ENCODE measurements at regions not wholly inside any gene's neighbourhood (a gene's known extent, or its start where the extent isn't known, plus 50 kb on each side); places are given as distances from the start of the nearest gene placed in this dataset.

DNA sequence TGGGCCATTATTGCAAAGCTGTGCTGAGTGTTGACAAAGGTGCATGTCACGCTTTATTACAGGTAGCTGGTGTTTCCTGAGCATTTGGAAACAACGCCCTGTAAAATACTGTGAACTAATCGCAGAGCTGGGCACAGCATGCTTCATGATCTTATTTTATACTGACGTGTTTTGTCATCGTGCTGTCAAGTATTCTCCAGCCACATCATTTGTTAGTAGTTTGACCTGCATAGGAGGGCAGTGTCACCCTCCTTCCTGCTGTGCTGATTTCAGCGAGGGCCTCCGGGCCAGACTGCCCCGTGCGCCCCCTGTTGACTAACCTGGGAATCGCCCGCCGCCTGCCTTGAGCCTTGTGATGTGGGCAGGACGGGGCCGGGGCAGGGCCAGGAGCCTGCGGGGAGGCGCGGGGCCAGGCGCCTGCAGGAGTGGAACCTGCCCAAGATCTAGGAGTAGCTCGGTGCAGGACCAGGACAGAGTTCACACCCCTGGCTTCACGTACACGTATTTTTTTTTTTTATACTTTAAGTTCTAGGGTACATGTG lies 820.7 kb downstream of the KCNJ18 start:
- Histone ChIP-seq H4K20me1 (ENCODE audit: insufficient read depth, low read length) (no peaks in the 10 kb centered on the region), H3K9me3 (ENCODE audit: insufficient read depth, low read length, severe bottlenecking) (no peaks in the 10 kb centered on the region), H3K4me2 (ENCODE audit: insufficient read depth, low read length) (no peak overlapping the region), H3K27me3 (ENCODE audit: insufficient read depth, low read length, poor library complexity) (no peaks in the 10 kb centered on the region), H3K4me3 (ENCODE audit: low read depth in 1 of 2, low read length in 2 of 2) (no peak overlapping the region), H3K4me1 (ENCODE audit: insufficient read depth, low read length) (no peaks in the 10 kb centered on the region), H3K9ac (ENCODE audit: low read depth, low read length) (no peak overlapping the region), H3K36me3 (ENCODE audit: insufficient read depth, low read length) (no peaks in the 10 kb centered on the region), H2AFZ (ENCODE audit: low read depth, low read length) (no peak overlapping the region), H3K79me2 (ENCODE audit: insufficient read depth, low read length) (no peaks in the 10 kb centered on the region), H3K27ac (ENCODE audit: low read length) (no peak overlapping the region)
- DNase-seq (no peak), ATAC-seq (ENCODE audit: insufficient read depth, low read depth) (no peak)
- TF ChIP-seq EZH2 (IDR thresholded peaks at IDR 0.05; ENCODE audit: borderline replicate concordance, low read depth, low read length, severe bottlenecking) = no peak
- TF ChIP-seq, protein P1, sequence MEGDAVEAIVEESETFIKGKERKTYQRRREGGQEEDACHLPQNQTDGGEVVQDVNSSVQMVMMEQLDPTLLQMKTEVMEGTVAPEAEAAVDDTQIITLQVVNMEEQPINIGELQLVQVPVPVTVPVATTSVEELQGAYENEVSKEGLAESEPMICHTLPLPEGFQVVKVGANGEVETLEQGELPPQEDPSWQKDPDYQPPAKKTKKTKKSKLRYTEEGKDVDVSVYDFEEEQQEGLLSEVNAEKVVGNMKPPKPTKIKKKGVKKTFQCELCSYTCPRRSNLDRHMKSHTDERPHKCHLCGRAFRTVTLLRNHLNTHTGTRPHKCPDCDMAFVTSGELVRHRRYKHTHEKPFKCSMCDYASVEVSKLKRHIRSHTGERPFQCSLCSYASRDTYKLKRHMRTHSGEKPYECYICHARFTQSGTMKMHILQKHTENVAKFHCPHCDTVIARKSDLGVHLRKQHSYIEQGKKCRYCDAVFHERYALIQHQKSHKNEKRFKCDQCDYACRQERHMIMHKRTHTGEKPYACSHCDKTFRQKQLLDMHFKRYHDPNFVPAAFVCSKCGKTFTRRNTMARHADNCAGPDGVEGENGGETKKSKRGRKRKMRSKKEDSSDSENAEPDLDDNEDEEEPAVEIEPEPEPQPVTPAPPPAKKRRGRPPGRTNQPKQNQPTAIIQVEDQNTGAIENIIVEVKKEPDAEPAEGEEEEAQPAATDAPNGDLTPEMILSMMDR (IDR thresholded peaks at IDR 0.05; ENCODE audit: borderline replicate concordance, extremely low read depth, low read length, poor library complexity, severe bottlenecking) = peak; percentile 7

DNA sequence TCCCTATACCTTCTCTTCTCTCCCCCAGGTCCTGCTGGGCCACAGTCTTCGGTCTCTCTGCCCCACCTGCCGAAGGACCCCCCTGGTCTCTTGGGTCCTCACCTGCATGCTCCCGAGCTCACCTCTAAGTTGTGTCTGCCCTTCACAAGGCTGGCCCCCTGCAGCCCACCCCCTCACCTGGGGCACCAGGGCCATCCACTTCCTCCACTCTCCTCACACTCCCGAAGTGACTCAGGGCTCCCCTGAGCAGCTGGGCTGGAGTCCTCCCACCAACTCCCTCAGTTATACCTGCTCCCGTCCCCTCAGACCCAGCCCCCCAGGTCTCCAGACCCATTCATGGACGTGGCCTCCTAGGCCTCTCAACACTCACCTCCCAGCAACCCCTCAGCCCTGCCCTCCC lies 822.0 kb downstream of the KCNJ18 start:
- Histone ChIP-seq H3K4me1 (ENCODE audit: insufficient read depth, low read length) (no peaks in the 10 kb centered on the region), H3K4me3 (ENCODE audit: low read depth in 1 of 2, low read length in 2 of 2) (no peak overlapping the region), H3K4me2 (ENCODE audit: insufficient read depth, low read length) (no peak overlapping the region), H4K20me1 (ENCODE audit: insufficient read depth, low read length) (no peaks in the 10 kb centered on the region), H3K36me3 (ENCODE audit: insufficient read depth, low read length) (no peaks in the 10 kb centered on the region), H3K27me3 (ENCODE audit: insufficient read depth, low read length, poor library complexity) (no peaks in the 10 kb centered on the region), H3K79me2 (ENCODE audit: insufficient read depth, low read length) (no peaks in the 10 kb centered on the region), H2AFZ (ENCODE audit: low read depth, low read length) (no peak overlapping the region), H3K9me3 (ENCODE audit: insufficient read depth, low read length, severe bottlenecking) (no peaks in the 10 kb centered on the region), H3K9ac (ENCODE audit: low read depth, low read length) (no peak overlapping the region), H3K27ac (ENCODE audit: low read length) (no peak overlapping the region)
- DNase-seq (no peak), ATAC-seq (ENCODE audit: insufficient read depth, low read depth) (no peak)
- no peak for TF ChIP-seq EZH2 (IDR thresholded peaks at IDR 0.05; ENCODE audit: borderline replicate concordance, low read depth, low read length, severe bottlenecking)
- TF ChIP-seq, protein P1 (IDR thresholded peaks at IDR 0.05; ENCODE audit: borderline replicate concordance, extremely low read depth, low read length, poor library complexity, severe bottlenecking) = no peak

DNA sequence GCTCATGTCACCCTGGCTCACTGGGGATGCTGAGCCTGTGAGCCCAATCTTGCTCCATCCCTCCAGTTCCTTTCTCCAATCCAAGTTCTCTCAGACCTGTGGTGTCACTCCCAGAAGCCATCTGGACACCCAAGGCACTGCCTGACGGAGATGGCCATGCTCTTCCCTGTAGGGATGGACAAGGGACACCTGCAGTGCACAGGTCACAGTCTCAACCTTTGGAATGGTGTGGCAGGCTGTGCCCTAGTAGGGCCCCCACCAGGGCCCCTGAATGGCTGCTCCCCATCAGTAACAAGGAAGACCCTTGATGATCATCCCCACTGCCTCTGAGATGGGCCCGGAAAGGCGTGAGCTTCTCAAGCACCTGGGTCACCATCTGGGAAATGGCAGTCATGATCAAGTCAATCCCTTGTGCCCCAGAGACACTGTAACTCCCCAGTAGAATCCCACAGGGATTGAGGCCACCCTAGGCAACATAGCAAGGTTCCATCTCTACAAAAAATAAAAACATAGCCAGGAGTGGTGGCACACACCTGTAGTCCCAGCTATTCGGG lies 822.5 kb downstream of the KCNJ18 start:
- no peak for DNase-seq

More for the DNA sequence above, 822.5 kb downstream of the KCNJ18 start:
- TF ChIP-seq, protein P1 (IDR thresholded peaks at IDR 0.05; ENCODE audit: borderline replicate concordance, extremely low read depth, low read length, poor library complexity, severe bottlenecking) = no peak
- no peak for TF ChIP-seq EZH2 (IDR thresholded peaks at IDR 0.05; ENCODE audit: borderline replicate concordance, low read depth, low read length, severe bottlenecking)
- H3K36me3 ChIP-seq (ENCODE audit: insufficient read depth, low read length) = no peaks in the 10 kb centered on the region
- no peaks in the 10 kb centered on the region for H3K27me3 ChIP-seq (ENCODE audit: insufficient read depth, low read length, poor library complexity)
- no peak for ATAC-seq (ENCODE audit: insufficient read depth, low read depth)
- no peak overlapping the region for H3K27ac ChIP-seq (ENCODE audit: low read length)
- H2AFZ ChIP-seq (ENCODE audit: low read depth, low read length) = no peak overlapping the region
- H3K4me1 ChIP-seq (ENCODE audit: insufficient read depth, low read length) = no peaks in the 10 kb centered on the region
- no peaks in the 10 kb centered on the region for H4K20me1 ChIP-seq (ENCODE audit: insufficient read depth, low read length)
- H3K4me2 ChIP-seq (ENCODE audit: insufficient read depth, low read length) = no peak overlapping the region
- no peaks in the 10 kb centered on the region for H3K9me3 ChIP-seq (ENCODE audit: insufficient read depth, low read length, severe bottlenecking)
- H3K79me2 ChIP-seq (ENCODE audit: insufficient read depth, low read length) = no peaks in the 10 kb centered on the region
- no peak overlapping the region for H3K9ac ChIP-seq (ENCODE audit: low read depth, low read length)
- no peak overlapping the region for H3K4me3 ChIP-seq (ENCODE audit: low read depth in 1 of 2, low read length in 2 of 2)
